ENCODE measurements at regions not wholly inside any gene's neighbourhood (a gene's known extent, or its start where the extent isn't known, plus 50 kb on each side); places are given as distances from the start of the nearest gene placed in this dataset.

- no peak for TF ChIP-seq EP300 (IDR thresholded peaks at IDR 0.05; ENCODE audit: borderline replicate concordance)
- no peak for TF ChIP-seq EGR1 (IDR thresholded peaks at IDR 0.05)
- no peak for TF ChIP-seq MAX (IDR thresholded peaks at IDR 0.05)
- no peak for TF ChIP-seq CREB1 (IDR thresholded peaks at IDR 0.05; ENCODE audit: low read depth)
- no peak for TF ChIP-seq REST (IDR thresholded peaks at IDR 0.05; ENCODE audit: low read depth)
- TF ChIP-seq TAF1 (IDR thresholded peaks at IDR 0.05; ENCODE audit: low read depth): no peak
- no peak for TF ChIP-seq CEBPB (IDR thresholded peaks at IDR 0.05)
- no peak for TF ChIP-seq USF1 (IDR thresholded peaks at IDR 0.05)
- no peak for TF ChIP-seq RAD21 (IDR thresholded peaks at IDR 0.05; ENCODE audit: low read depth)
- TF ChIP-seq TEAD4 (IDR thresholded peaks at IDR 0.05): no peak
- TF ChIP-seq TCF12 (IDR thresholded peaks at IDR 0.05; ENCODE audit: low read depth): no peak
Measured at GRCh38 chr7:107233-107632, 85.1 kb upstream of the FAM20C start.
